HG02943 (cell line): ENCODE measurements at regions not wholly inside any gene's neighbourhood (a gene's known extent, or its start where the extent isn't known, plus 50 kb on each side); places are given as distances from the start of the nearest gene placed in this dataset.
"Not testable (repeated sequence)": the region's sequence is repeated elsewhere in the genome, so short reads cannot be mapped to it uniquely, and the experiment has no call there.

ENCODE experiments used
- ATAC-seq: cut with Tn5 transposase; IDR thresholded peaks from one replicate; pipeline ENCODE4 v1.9.1; 2021; ENCODE audit warnings: mild to moderate bottlenecking, low read depth, moderate library complexity; ENCODE audit not compliant: unreplicated experiment

DNA sequence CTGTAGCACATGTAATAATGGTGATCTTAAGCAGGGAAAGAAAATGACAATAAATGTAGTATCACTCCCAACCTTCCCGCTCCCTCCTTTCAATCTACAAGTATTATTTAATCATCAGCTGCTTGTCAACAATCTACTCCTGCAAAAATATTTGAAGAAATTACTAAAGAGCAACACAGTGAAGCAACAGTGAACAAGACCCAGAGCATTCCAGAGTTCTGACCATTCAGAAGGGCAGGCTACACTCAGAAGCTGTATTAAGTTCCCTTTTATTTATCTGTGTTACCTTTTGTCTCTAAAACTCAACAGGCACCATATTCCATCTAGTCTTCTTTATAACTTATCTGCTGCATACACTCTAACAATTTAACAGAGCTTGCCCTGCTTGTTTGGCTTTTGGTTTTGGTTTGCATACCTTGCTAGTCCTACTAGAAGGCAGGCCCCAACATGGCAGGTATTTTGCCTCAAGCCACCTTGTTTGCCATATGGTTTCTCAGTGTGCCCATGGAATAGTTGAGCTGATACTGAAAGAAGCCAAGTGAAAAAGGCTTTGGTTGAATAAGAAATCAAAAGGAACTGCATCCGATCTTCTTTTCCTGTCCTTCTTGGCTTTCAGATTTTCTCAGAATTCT is 253.9 kb downstream of the CEMIP2 start:
- no peak for ATAC-seq

DNA sequence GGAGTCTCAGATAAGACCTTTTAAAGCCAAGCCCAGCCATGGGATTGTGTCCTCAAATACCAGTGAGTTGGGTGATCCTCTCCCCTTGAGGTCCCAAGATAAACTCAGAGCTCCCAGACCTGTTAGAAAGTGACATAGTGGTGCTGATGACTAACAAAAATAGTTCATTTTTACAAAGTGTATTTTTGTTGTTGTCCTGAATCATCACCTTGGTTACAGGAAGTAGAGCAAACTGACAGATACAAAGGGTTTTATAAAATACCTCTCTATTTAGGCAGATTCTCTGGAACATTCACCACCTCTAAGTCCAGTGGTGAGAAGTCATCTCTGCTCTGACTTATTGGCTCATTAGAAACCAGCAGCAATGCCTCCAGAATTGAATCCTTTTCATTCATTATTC is 259.3 kb downstream of the CEMIP2 start:
- ATAC-seq: no peak

DNA sequence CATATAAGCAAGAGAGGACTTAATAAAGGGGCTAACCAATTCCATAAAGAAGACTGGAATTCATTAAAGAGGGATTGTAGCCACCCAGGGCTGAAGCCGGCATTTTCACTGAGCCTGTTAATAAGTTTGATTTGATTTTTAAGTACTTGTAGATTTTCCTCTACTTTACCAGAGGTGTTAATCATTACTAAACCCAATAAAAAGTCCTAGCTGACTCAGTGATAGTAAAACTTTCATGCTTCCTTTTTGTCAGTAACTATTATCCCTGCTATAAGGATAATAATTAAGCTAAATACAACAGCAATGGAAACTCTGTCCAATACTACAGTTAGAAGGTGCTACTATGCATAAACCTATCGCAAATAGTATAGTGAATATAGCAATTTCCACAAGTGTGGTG is 260.2 kb downstream of the CEMIP2 start:
- ATAC-seq: not testable (repeated sequence)

DNA sequence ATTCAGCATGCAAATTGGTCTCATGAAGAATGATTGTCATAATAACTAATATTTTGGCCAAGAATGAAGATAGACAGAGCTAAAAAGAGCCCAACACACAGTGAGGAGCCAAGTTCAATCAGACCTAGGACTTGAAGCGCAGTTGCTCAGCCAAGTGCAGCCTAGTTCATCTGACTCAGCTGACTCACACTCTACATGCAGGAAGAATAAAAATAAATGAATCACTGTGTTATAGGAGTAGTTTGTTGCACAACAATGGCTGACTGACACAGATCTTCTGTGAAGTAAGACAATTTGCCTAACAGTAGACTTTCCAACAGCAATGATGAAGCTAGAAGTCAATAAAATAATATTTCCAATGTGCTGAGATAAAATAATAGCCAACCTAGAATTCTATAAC is 261.5 kb downstream of the CEMIP2 start:
- no peak for ATAC-seq

DNA sequence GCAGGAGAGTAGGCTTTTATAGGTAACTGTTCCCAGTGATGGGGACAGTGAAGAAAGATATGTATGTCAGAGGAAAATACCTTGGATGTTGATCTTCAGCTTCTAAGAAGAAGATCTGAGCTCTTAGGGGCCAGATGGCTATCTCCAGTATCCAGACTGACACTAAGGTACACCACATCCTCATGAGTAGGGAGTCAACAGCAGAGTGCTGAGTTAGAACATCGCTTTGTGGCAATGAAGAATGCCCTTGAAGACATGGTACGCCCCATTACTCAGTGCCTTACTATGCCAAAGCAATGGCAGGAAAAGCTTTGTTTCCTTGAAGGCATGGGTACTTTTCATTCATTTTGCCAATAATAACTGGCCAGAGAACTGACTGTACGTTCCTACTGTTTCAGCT is 263.7 kb downstream of the CEMIP2 start:
- no peak for ATAC-seq

DNA sequence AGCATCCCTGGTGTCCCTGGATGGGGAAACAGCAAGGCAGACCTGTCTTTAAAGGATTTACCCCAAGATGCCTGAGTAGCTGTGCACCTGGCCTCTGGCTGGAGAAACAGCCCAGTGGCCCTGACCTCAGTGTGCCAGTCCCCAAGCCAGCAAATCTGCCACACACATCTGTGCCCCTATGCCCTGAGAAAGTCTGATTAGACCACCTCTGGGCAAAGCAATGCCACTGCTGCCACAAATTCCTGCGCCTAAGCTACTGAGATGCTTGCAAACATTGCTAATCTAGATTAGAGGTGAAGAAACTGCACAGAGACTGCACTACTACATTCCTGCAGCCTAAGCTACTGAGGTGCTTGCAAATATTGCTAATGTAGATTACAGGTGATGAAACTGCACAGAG is 269.6 kb downstream of the CEMIP2 start:
- no peak for ATAC-seq

DNA sequence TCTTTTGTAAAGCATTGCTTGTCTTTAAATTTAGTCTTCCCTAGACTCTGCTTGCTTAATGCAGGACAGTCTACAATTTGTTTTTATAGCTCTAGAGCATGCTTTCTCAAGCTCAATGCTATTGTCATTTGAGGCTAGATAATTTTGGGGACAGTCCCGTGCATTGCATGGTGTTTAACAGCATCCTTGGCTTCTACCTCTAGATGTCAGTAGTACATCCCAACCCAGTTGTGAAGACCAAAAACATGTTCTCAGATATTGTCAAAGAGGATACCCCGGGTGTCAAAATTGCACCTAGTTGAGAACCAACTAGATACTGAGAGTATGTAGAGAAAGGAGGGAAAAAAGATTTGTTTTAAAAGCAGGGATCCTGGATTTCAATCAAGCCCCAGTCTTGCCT is 277.5 kb downstream of the CEMIP2 start:
- no peak for ATAC-seq

DNA sequence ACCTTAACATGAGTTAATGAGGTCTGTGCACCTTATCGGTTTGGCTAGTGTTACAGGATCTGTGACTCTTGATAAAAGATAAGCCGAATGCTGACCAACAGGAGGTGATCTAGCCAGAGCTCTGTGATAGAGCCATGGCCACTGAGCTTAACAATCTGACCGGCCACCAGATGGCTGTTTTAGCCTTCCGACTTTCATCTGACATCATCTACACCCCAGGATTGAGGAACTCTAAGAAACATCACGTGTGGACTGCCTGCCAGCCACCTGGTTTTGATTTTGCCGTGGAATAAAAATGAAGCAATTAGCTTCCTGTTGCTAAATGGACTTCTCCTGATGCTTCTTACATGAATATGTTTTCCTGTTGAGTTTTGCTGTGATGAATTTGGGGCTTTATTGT is 281.3 kb downstream of the CEMIP2 start:
- ATAC-seq: no peak

DNA sequence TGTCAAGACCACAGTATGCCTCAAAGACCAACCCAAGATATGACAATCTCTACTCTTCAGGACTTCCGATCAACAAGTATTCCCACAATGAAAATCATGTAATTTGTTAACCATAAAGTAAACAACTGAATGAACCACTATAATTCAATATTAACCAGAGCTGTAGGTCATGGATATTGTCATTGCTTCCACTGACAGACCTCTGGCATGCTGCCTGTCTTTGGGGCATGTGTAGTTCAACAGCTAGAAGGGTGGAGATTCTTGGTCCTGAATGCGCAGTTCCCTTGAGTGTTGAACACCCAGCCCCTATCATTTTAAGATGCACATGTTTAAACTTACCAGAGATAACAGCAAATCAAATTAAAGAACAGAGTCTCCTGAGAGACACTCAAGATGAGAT is 283.0 kb downstream of the CEMIP2 start:
- ATAC-seq: no peak

DNA sequence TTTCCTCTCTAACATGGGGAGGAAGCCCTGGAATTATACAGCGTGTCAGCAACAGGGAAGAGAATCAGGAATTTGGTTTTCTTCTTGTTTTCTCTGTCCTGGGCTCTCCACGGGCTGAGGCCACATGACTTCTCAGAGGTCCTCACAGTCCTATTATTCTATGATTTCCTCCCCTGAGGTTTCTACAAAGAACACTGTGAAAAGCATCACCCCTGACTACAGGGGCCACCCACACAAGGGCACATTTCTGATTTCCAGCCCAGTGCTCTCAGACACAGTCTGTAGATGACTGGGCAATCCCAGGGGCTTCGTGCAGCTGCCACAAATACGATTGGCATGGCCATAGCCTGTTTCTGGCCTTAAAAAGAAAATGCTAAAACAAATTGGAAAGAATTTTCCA is 284.9 kb downstream of the CEMIP2 start:
- no peak for ATAC-seq

DNA sequence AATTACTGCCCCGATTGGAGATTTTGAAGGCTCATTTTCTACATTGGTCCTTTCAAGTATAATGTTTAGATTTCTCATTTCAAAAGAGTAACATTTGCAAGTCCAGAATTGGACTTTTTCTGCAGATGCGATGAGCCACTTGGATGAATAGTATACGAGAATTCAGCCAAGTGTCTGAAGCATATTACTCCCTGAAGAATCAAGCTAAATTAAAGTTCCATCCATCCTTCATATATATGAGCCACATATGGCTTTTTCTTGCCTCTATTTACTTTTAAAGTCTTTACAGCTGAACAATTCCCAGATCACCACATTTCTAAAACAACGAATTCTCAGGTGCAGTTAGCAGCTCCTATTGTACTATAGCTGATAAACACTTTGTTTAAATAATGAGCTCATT is 288.7 kb downstream of the CEMIP2 start:
- ATAC-seq: no peak

DNA sequence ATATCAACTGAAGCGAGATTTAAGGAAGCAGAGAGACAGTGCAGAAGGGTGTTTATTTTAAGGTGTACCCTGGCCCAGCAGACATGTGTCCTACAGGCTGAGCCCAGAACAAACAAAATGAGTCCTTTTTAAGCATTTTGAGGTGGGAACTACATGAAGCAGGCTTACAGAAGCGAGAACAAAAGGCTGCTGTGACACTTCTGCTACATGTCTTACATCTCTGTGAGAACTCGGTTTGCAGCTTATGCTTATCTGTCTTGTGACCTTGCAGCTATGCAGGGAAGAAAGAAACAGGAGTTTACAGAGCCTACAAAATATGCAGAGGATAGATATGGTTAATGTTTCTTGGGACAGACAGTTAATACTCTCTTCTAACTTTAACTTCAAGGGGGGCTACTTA is 295.9 kb downstream of the CEMIP2 start:
- ATAC-seq: no peak

DNA sequence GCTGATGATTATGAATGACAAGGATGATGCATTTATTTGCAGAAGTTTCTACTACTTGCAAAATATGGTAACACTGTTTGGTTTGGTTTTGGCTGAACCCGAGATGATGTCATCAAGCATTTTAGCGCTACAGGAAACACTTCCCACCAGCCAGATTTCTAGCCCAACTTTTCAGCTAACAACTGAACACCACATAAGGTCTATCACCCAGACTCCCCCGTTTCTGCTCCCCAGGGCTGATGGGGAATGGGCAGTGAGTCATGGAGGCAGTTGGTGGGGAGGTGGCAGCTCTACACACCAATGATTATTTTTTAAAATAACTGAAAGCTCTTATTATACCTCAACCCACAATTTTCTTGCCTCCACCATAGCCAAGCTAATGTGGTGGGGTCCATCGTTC is 302.9 kb downstream of the CEMIP2 start:
- no peak for ATAC-seq

DNA sequence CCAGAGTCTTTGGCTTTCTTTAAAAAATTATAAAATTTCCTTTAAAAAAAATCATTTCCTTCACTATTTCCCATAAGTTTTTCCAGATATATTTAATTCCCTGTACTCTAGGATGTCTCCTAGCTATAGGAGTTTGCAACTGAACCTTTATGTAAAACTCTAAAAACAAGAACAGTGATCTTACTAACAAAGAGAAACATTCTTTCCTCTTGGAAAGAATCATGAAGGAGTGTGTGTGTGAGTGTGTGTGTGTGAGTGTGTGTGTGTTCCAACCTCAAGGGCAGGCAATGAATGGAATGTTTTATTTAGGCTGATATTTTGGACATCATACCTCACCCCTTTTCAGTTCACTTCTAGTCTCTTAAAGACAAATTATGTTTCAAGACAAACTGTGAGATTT is 309.2 kb downstream of the CEMIP2 start:
- no peak for ATAC-seq

DNA sequence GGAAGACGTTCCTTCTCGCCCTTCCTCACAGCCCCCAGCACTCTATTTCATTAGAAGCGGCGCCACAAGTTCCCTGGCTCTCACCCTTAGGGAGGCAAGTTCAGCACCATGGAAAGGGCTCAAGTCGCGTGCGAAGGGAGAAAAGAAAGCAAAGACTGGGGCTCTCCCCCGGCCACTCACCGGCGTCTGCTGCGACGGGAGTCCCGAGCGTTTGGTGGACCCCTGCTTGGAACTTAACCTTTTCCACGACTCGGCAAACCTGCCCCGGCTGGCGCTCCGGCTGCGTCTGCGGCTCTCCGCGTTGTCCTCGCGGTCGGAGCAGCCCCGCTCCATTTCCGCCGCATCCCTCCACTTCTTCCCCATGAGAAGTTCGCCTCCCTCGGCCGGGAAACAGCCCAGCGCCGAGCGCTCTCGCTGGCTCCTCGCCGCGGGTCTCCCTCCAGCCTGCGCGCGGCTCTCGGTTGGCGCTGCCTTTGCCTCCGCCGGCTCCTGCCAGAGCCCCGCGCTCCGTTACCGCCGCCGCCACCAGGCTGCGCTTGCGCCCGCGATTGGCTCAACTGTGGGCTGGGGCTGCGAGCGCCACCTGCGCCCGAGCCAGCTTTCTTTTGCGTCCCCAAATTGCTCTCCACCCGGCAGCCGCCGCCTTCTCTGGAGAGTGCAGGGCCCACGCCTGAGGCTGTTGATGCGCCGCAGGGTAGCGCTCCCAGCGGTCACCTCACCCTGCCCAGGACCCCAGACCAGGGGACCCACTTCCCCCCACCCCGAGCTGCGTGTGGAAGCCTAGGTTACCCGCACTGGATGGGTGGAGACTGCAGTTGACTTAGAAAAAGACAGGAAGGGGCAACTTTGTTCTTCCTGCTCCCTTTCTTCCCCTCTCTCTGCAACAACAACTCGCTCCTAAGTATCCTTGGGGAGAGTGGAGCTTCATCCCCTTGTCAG is 321.6 kb downstream of the CEMIP2 start:
- ATAC-seq: peak; percentile 77

DNA sequence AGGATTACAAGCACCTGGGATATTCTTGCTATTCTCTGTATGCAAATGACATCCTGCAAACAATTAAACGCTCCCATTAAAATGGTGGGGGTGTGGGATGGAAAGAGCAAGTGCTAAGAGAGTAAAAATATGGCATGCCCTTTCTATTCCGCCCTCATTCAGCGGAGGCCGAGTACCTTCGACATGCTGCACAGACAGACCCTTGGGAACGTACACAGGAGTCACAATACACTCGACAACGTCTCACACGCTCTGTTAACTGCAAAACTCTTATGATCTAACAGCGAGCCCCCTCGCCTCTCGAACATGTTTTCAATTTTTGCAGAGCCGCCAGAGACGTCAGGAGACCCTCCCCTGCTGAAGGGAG is 322.2 kb downstream of the CEMIP2 start:
- ATAC-seq: no peak

DNA sequence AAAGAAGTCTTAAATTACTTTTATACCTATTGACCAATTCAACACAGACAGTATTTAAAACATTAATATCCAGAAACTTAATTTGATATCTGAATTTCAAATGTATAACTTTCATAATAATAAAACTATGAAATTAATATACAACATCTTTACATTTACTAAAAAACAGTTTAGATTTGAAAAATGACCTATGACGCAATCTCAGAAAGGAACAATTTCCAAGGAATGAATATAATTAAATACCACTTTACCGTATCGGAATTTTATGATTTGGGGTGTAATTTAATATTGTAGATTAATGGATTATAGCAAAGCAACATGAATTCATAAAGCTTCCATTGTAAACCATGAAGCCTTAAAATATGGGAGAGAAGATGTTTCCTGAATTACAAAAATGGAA is 321.5 kb upstream of the TRPM3 start:
- no peak for ATAC-seq

DNA sequence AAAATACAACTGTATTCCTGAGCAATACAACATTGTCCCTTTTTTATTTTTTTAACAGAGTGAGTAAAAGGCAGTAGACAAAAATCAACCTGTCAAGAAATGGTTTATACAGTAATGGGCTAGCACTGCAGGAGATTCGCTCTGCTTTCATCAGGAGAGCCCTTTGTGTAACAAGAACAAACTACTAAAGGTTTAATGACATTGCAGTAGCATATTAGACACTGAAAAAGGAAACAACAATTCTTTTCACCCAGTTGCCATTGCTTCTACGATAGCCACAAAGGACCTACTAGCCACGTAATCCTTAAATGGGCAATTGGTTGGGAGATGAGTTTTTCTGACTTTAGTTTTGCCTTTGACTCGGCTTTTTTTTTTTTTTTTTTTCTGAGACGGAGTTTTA is 319.8 kb upstream of the TRPM3 start:
- ATAC-seq: no peak

DNA sequence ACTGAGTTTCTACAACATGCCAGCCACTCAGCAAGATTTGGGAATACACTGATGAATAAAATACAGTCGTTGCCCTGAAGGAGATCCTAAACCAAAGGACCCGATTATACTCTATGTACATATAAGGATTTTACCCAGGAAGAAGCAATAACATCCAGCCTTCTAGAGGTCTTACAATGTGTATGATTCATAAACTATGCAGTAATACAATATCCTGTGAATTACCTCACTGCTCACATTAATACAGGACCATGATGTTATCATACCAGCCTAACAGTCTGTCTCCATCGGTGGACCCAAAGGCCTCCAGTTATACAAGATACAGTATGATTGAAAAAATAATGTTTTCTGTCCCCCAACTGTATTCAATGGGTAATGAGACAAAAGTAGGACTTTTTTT is 310.5 kb upstream of the TRPM3 start:
- no peak for ATAC-seq

DNA sequence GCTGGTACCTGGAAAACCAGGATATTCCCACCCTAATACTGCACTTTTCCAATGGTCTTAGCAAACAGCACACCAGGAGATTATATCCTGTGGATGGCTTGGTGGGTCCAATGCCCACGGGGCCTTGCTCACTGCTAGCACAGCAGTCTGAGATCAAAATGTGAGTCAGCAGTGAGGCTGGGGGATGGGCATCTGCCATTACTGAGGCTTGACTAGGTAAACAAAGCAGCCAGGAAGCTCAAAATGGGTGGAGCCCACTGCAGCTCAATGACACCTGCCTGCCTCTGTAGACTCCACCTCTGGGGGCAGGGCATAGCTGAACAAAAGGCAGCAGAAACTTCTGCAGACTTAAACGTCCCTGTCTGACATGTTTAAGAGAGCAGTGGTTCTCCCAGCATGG is 285.9 kb upstream of the TRPM3 start:
- ATAC-seq: not testable (repeated sequence)

DNA sequence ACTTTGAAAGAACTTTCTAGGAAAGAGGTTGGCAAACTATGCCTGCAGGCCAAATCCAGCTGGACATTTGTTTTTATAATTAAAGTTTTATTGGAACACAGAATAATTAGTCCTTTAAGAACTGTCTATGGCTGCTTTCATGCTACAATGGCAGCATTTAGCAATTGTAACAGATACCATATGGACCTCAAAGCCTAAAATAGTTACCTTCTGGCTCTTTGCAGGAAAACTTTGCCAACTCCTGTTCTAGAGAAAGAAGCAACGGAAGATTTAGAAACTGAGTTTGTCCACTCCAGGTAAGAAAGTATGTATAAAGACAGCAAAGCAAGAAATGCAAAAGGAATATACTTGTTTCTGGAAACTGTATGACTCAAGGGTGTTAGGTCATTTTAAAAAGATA is 281.7 kb upstream of the TRPM3 start:
- no peak for ATAC-seq

DNA sequence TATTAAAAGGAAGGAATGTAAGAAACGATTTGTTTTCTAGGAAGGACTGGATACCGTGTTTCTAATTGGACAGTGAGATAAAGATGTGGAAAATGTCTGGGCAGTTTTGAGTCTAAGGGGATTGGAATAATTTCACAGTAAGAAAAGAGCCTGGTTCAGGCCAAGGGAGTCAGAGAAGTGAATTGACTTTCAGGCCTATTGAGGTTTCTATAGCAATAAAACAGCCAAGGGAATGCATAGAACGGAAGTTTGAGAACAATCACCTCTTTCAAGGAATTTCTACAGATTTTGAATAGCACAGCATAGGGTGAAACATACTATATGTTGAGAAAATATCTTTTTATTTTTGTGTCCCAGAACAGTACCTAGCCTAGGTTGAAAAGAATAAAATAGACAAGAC is 271.6 kb upstream of the TRPM3 start:
- no peak for ATAC-seq
